ENCODE measurements at regions not wholly inside any gene's neighbourhood (a gene's known extent, or its start where the extent isn't known, plus 50 kb on each side); places are given as distances from the start of the nearest gene placed in this dataset.

GRCh38 chr3:101994386-101994785 lies 145.1 kb downstream of the NFKBIZ start:
- no peak for TF ChIP-seq ATF6 (CRISPR knock-in tag; conservative IDR thresholded peaks at IDR 0.05)
- TF ChIP-seq ZNF512B (CRISPR knock-in tag; IDR thresholded peaks at IDR 0.05; ENCODE audit: borderline replicate concordance): no peak
- no peak for TF ChIP-seq CTCF (CRISPR knock-in tag; IDR thresholded peaks at IDR 0.05)
- no peak for TF ChIP-seq HMGXB4 (CRISPR knock-in tag; IDR thresholded peaks at IDR 0.05; ENCODE audit: borderline replicate concordance in 1 of 2, low read depth in 1 of 2)
- no peak for TF ChIP-seq FOXK1 (CRISPR knock-in tag; IDR thresholded peaks at IDR 0.05; ENCODE audit: borderline replicate concordance, low read depth)
- TF ChIP-seq JUND (CRISPR knock-in tag; IDR thresholded peaks at IDR 0.05): no peak
- TF ChIP-seq FUBP1 (CRISPR knock-in tag; IDR thresholded peaks at IDR 0.05; ENCODE audit: borderline replicate concordance): no peak
- no peak for TF ChIP-seq CREB1 (IDR thresholded peaks at IDR 0.05)
- TF ChIP-seq CREB1 (CRISPR knock-in tag; IDR thresholded peaks at IDR 0.05): no peak
- TF ChIP-seq TFDP1 (CRISPR knock-in tag; IDR thresholded peaks at IDR 0.05; ENCODE audit: borderline replicate concordance): no peak
- no peak for TF ChIP-seq MTERF4 (CRISPR knock-in tag; IDR thresholded peaks at IDR 0.05)
- no peak for TF ChIP-seq MAF1 (CRISPR knock-in tag; IDR thresholded peaks at IDR 0.05; ENCODE audit: borderline replicate concordance)
- TF ChIP-seq HMG20A (CRISPR knock-in tag; IDR thresholded peaks at IDR 0.05; ENCODE audit: borderline replicate concordance): no peak
- TF ChIP-seq TCF12 (IDR thresholded peaks at IDR 0.05): no peak
- no peak for TF ChIP-seq TCF12 (CRISPR knock-in tag; IDR thresholded peaks at IDR 0.05)
- no peak for TF ChIP-seq ZNF564 (CRISPR knock-in tag; IDR thresholded peaks at IDR 0.05)
